AG09309 (cell line): ENCODE measurements at regions not wholly inside any gene's neighbourhood (a gene's known extent, or its start where the extent isn't known, plus 50 kb on each side); places are given as distances from the start of the nearest gene placed in this dataset.

Experiments used
- DNase-seq: peaks from one replicate; pipeline ENCODE4 v3.0.0-alpha.2; 2010; ENCODE audit warnings: low read depth
- H3K4me3 ChIP-seq: 2 replicates; pipeline ENCODE4 v1.5.1; 2011; ENCODE audit warnings: mild to moderate bottlenecking, low read depth, low read length, moderate library complexity; ENCODE audit not compliant: control insufficient read depth
- CTCF ChIP-seq: IDR thresholded peaks from 2 replicates; pipeline ENCODE4 v1.5.1; 2011; ENCODE audit warnings: mild to moderate bottlenecking, low read depth, low read length, inconsistent platforms; ENCODE audit not compliant: insufficient read depth, control insufficient read depth; ENCODE audit errors: missing control alignments

GRCh38 chr11:91433284-91434010, 791.2 kb upstream of the FAT3 start:
- TF ChIP-seq CTCF = no peak
- no peak overlapping the region for H3K4me3 ChIP-seq
- no peak for DNase-seq

- DNase-seq = no peak
- TF ChIP-seq CTCF = no peak
- H3K4me3 ChIP-seq = no peak overlapping the region
These were observed 803.0 kb upstream of the FAT3 start for GRCh38 chr11:91421641-91422040.

DNA sequence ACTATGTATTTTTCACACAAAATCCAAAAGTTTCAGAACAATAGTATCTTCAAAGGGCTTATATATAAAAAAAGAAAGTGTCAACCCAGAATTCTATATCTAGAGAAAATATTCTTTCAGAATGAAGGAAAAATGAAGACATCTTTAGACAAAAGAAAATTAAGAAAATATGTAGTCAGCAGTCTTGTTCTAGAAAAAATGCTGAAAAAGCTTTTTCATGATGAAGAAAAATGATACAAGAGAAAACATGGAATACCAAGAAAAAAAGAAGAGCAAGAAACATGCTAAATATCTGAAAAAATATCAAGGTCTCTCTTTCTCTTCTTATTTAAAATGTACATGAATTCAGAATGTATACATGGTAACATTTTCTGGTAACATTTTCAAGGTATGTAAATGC, 816.8 kb upstream of the FAT3 start:
- no peak for TF ChIP-seq CTCF
- no peak for DNase-seq
- H3K4me3 ChIP-seq = no peak overlapping the region

- DNase-seq = no peak
- H3K4me3 ChIP-seq = no peak overlapping the region
- TF ChIP-seq CTCF = no peak
These were observed 818.6 kb upstream of the FAT3 start for GRCh38 chr11:91406009-91406408.

DNA sequence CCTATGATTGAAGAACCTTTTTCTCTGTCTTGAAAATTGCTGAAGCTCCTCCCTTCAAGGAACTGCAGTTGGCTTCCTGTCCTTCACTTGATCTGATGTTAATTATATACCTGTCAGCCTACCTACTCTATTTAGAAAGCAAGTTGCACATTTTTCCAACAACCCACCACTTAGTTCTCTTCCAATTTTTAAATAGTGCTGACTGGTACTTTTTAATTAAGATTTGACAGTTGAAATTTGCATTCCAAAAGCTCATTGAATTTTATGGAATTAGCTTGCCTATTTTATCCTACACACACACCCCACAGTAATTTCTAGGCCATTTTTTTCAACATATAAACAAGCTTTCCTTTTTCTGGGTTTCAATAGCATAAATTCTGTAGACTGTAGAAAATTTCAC, 820.3 kb upstream of the FAT3 start:
- TF ChIP-seq CTCF = no peak
- no peak for DNase-seq
- H3K4me3 ChIP-seq = no peak overlapping the region

GRCh38 chr11:91397134-91397468, 827.5 kb upstream of the FAT3 start:
- no peak for TF ChIP-seq CTCF
- no peak overlapping the region for H3K4me3 ChIP-seq
- no peak for DNase-seq

GRCh38 chr11:91396236-91397133, 828.1 kb upstream of the FAT3 start:
- no peak for TF ChIP-seq CTCF
- no peak for DNase-seq
- H3K4me3 ChIP-seq = no peak overlapping the region
